K562 (cell line): ENCODE measurements at regions not wholly inside any gene's neighbourhood (a gene's known extent, or its start where the extent isn't known, plus 50 kb on each side); places are given as distances from the start of the nearest gene placed in this dataset.

Source experiments
- ATAC-seq: fragments of 200-7000 bp; cut with Tn5 transposase; 3 replicates; pipeline ENCODE4 v1.9.1; 2020; ENCODE audit warnings: moderate library complexity
- BruUV-seq: library from RNA; stranded (reverse); fragments of 400-500 nt; replicated peaks from 2 replicates; lab custom pipeline; 2021; lab: Mats Ljungman, UMichigan
- CTCF ChIA-PET: fragments of 300-600 bp; formaldehyde crosslinking; extraction: SDS; loops from one replicate; lab custom pipeline; 2021; ENCODE audit warnings: low intra/inter-chr PET ratio; lab: Yijun Ruan, JAX
- POLR2A ChIA-PET: fragments of 300-600, 350-650 bp; sonication (Branson Sonifier 250); formaldehyde crosslinking; extraction: SDS; loops from one replicate; lab custom pipeline; 2021; ENCODE audit warnings: antibody characterized with exemption, inconsistent platforms; lab: Yijun Ruan, JAX
- DNase-seq, 4 experiments: peaks; one replicate each; pipeline versions ENCODE4 v3.0.0 to v3.0.0-alpha.2; 2011 to 2018; ENCODE audit warnings: low spot score in 3 of 4, mixed read lengths in 3 of 4; ENCODE audit errors: extremely low read depth in 1 of 4
- FAIRE-seq: peaks from 2 replicates; lab custom pipeline; 2011; peaks lifted over from hg19 to GRCh38; lab: Jason Lieb, UNC
- H2AFZ ChIP-seq: 2 replicates; pipeline ENCODE4 v1.6.0; 2011; ENCODE audit warnings: low read depth, low read length, control low read depth, inconsistent platforms
- H3K27ac ChIP-seq: fragments of 200-600 bp; 3 replicates; pipeline ENCODE4 v1.8.0; 2011; ENCODE audit warnings: low read depth, mild to moderate bottlenecking, control low read depth, inconsistent platforms, low read length, moderate library complexity, mixed read lengths; ENCODE audit errors: extremely low read depth
- H3K27me3 ChIP-seq, 2 experiments: fragments of 300-600 bp in 1 of 2; 2 replicates in 1 of 2; 3 replicates in 1 of 2; pipeline versions ENCODE4 v1.6.0 to v1.8.0; 2011; ENCODE audit warnings: inconsistent platforms in 2 of 2, low read length in 2 of 2, mild to moderate bottlenecking in 1 of 2, mixed read lengths in 1 of 2, moderate library complexity in 1 of 2; ENCODE audit not compliant: control insufficient read depth in 2 of 2, insufficient read depth in 2 of 2
- H3K36me3 ChIP-seq: fragments of 300-600 bp; 3 replicates; pipeline ENCODE4 v1.8.0; 2011; ENCODE audit warnings: mild to moderate bottlenecking, low read length, inconsistent platforms; ENCODE audit not compliant: control insufficient read depth, insufficient read depth
- H3K4me1 ChIP-seq, 2 experiments: fragments of 200-600 bp in 1 of 2; replicated peaks in 1 of 2; 2 replicates in 1 of 2; 3 replicates in 1 of 2; pipeline versions ENCODE4 v1.5.1 to v1.8.0; 2011; ENCODE audit warnings: inconsistent platforms in 2 of 2, low read length in 2 of 2, mild to moderate bottlenecking in 1 of 2, mixed read lengths in 1 of 2, moderate library complexity in 1 of 2; ENCODE audit not compliant: control insufficient read depth in 2 of 2, insufficient read depth in 2 of 2
- H3K4me2 ChIP-seq: 2 replicates; pipeline ENCODE4 v1.6.1; 2011; ENCODE audit warnings: low read length, control low read depth, inconsistent platforms, mixed read lengths; ENCODE audit not compliant: insufficient read depth
- H3K4me3 ChIP-seq: fragments of 200-600 bp; sonication (generic), shearing (Covaris generic); 2 replicates; pipeline ENCODE4 v1.5.1; 2016; ENCODE audit warnings: control low read depth, inconsistent platforms
- H3K79me2 ChIP-seq: fragments of 200-600 bp; 3 replicates; pipeline ENCODE4 v1.8.0; 2011; ENCODE audit warnings: low read length, inconsistent platforms; ENCODE audit not compliant: control insufficient read depth, insufficient read depth
- H3K9ac ChIP-seq, 2 experiments: 2 replicates each; pipeline versions ENCODE4 v1.6.0 to v1.6.1; 2011; ENCODE audit warnings: low read depth in 2 of 2, low read length in 2 of 2, control low read depth in 1 of 2, inconsistent platforms in 1 of 2, mild to moderate bottlenecking in 1 of 2, mixed read lengths in 1 of 2; ENCODE audit not compliant: insufficient read depth in 1 of 2
- H3K9me1 ChIP-seq: one replicate; pipeline ENCODE4 v1.6.0; 2011; ENCODE audit warnings: inconsistent platforms, mild to moderate bottlenecking, low read length, moderate library complexity; ENCODE audit not compliant: control insufficient read depth, insufficient read depth
- H3K9me3 ChIP-seq: replicated peaks from 2 replicates; pipeline ENCODE4 v1.5.1; 2011; ENCODE audit warnings: low read depth, low read length, inconsistent platforms; ENCODE audit not compliant: control insufficient read depth, insufficient read depth
- H4K20me1 ChIP-seq: replicated peaks from 2 replicates; pipeline ENCODE4 v1.6.1; 2011; ENCODE audit warnings: low read length, inconsistent platforms, mixed read lengths; ENCODE audit not compliant: control insufficient read depth, insufficient read depth
- CBFA2T3 ChIP-seq: fragments of 450-650 bp; IDR thresholded peaks from 2 replicates; pipeline ENCODE4 v1.6.1; 2017
- CREM ChIP-seq: IDR thresholded peaks from 2 replicates; pipeline ENCODE4 v1.6.1; 2014; ENCODE audit warnings: antibody characterized with exemption, low read depth
- DNMT1 ChIP-seq: fragments of 450-650 bp; IDR thresholded peaks from 2 replicates; pipeline ENCODE4 v1.6.1; 2016; ENCODE audit warnings: antibody characterized with exemption, mild to moderate bottlenecking
- FOXM1 ChIP-seq, 2 experiments: fragments of 450-650 bp in 1 of 2; sonication (generic) in 1 of 2; formaldehyde crosslinking in 1 of 2; IDR thresholded peaks; 2 replicates each; pipeline versions ENCODE4 v1.6.1 to v1.9.0; 2017 to 2022; ENCODE audit warnings: low read depth in 2 of 2, mild to moderate bottlenecking in 2 of 2, missing genetic modification reagents in 1 of 2, moderate library complexity in 1 of 2
- GTF2E2 ChIP-seq: fragments of 200-800 bp; sonication (Bioruptor generic); IDR thresholded peaks from 2 replicates; pipeline ENCODE4 v1.6.1; 2016; ENCODE audit warnings: missing genetic modification characterization, missing compliant biosample characterization
- HNRNPUL1 ChIP-seq: fragments of 200-400 bp; formaldehyde crosslinking; IDR thresholded peaks from 2 replicates; pipeline ENCODE4 v1.6.1; 2017; ENCODE audit warnings: low read length
- NR2F6 ChIP-seq: fragments of 450-650 bp; formaldehyde crosslinking; IDR thresholded peaks from 2 replicates; pipeline ENCODE4 v1.4.0; 2020; ENCODE audit warnings: mild to moderate bottlenecking
- RFX7 ChIP-seq: fragments of 250-450 bp; sonication (Bioruptor Pico); IDR thresholded peaks from 2 replicates; pipeline ENCODE4 v1.5.1; 2021; ENCODE audit warnings: mild to moderate bottlenecking
- SMARCC2 ChIP-seq: fragments of 450-650 bp; IDR thresholded peaks from 2 replicates; pipeline ENCODE4 v1.6.1; 2017; ENCODE audit warnings: antibody characterized with exemption, moderate library complexity, mild to moderate bottlenecking, low read depth
- TRIM24 ChIP-seq, 2 experiments: fragments of 450-650 bp; IDR thresholded peaks; 2 replicates each; pipeline ENCODE4 v1.6.1; 2016
- ZNF143 ChIP-seq: sonication (generic); formaldehyde crosslinking; IDR thresholded peaks from 2 replicates; pipeline ENCODE4 v1.9.0; 2022; ENCODE audit warnings: mild to moderate bottlenecking, missing genetic modification reagents
- ZNF217 ChIP-seq: sonication (generic); formaldehyde crosslinking; IDR thresholded peaks from 2 replicates; pipeline ENCODE4 v1.8.0; 2022; ENCODE audit warnings: mild to moderate bottlenecking, missing genetic modification reagents
- ZNF282 ChIP-seq: sonication (generic); formaldehyde crosslinking; IDR thresholded peaks from 2 replicates; pipeline ENCODE4 v1.8.1; 2023; ENCODE audit warnings: missing genetic modification reagents
- WGBS: fragments of 100-300 bp; shearing (Covaris generic); methylation state at CpG from one replicate; pipeline ENCODE4 v1.1.6; 2016; ENCODE audit warnings: low coverage, mixed read lengths; ENCODE audit not compliant: insufficient coverage; ENCODE audit errors: missing lambda C conversion rate; 5-methylcytosine and 5-hydroxymethylcytosine counted together
- in situ Hi-C: fragments of 300-500 bp; cut with MboI; formaldehyde crosslinking; loops from 4 replicates; pipeline ENCODE4 v1.15.0; 2018; ENCODE audit warnings: inconsistent platforms, mixed read lengths
- intact Hi-C: fragments of 100-400 bp; cut with micrococcal nuclease; formaldehyde crosslinking; loops from 2 replicates; pipeline ENCODE4 v1.14.2; 2022
- TF ChIP-seq, protein P1 (sequence below): fragments of 200-800 bp; sonication (Bioruptor generic); IDR thresholded peaks from 2 replicates; pipeline ENCODE4 v1.6.1; 2017; ENCODE audit warnings: missing genetic modification characterization, missing compliant biosample characterization
- TF ChIP-seq, protein P2 (sequence below): sonication (generic); formaldehyde crosslinking; IDR thresholded peaks from 2 replicates; pipeline ENCODE4 v1.8.0; 2023; ENCODE audit warnings: mild to moderate bottlenecking, missing genetic modification reagents

- intact Hi-C loops = no loop called here
- POLR2A ChIA-PET = no interaction called here
Observed at GRCh38 chr9:79273311-79273710, 298.5 kb upstream of the TLE4 start.

More at GRCh38 chr9:79273311-79273710, 298.5 kb upstream of the TLE4 start:
- ATAC-seq (no peak), DNase-seq (no peak), FAIRE-seq (no peak)
- CTCF ChIA-PET = no interaction called here
- in situ Hi-C loops = no loop called here
- Histone ChIP-seq H3K4me2 (no peak overlapping the region), H4K20me1 (no peaks in the 10 kb centered on the region), H3K79me2 (no peaks in the 10 kb centered on the region), H3K9me3 (no peaks in the 10 kb centered on the region), H3K4me1 (no peaks in the 10 kb centered on the region), H3K27me3 (no peaks in the 10 kb centered on the region), H2AFZ (no peak overlapping the region), H3K9me1 (no peaks in the 10 kb centered on the region), H3K9ac (no peak overlapping the region), H3K27ac (no peak overlapping the region), H3K4me3 (no peak overlapping the region), H3K36me3 (no peaks in the 10 kb centered on the region)
- 0% methylated on average over 3 of the region's 3 CpGs for WGBS
- TF ChIP-seq, protein P1, sequence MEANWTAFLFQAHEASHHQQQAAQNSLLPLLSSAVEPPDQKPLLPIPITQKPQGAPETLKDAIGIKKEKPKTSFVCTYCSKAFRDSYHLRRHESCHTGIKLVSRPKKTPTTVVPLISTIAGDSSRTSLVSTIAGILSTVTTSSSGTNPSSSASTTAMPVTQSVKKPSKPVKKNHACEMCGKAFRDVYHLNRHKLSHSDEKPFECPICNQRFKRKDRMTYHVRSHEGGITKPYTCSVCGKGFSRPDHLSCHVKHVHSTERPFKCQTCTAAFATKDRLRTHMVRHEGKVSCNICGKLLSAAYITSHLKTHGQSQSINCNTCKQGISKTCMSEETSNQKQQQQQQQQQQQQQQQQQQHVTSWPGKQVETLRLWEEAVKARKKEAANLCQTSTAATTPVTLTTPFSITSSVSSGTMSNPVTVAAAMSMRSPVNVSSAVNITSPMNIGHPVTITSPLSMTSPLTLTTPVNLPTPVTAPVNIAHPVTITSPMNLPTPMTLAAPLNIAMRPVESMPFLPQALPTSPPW (CRISPR knock-in tag) = no peak
- no peak for TF ChIP-seq ZNF217 (CRISPR knock-in tag)
- TF ChIP-seq TRIM24 (IDR thresholded peaks at IDR 0.05) = no peak
- no peak for TF ChIP-seq RFX7 (CRISPR knock-in tag)
- no peak for TF ChIP-seq ZNF143 (CRISPR knock-in tag)
- no peak for TF ChIP-seq FOXM1 (IDR thresholded peaks at IDR 0.05; ENCODE audit: low read depth)
- no peak for TF ChIP-seq FOXM1 (CRISPR knock-in tag; IDR thresholded peaks at IDR 0.05; ENCODE audit: low read depth)
- TF ChIP-seq SMARCC2 = no peak
- no peak for TF ChIP-seq NR2F6 (CRISPR knock-in tag)
- no peak for TF ChIP-seq CBFA2T3
- TF ChIP-seq GTF2E2 (tag) = no peak
- TF ChIP-seq DNMT1 = no peak
- TF ChIP-seq CREM = no peak
- TF ChIP-seq, protein P2, sequence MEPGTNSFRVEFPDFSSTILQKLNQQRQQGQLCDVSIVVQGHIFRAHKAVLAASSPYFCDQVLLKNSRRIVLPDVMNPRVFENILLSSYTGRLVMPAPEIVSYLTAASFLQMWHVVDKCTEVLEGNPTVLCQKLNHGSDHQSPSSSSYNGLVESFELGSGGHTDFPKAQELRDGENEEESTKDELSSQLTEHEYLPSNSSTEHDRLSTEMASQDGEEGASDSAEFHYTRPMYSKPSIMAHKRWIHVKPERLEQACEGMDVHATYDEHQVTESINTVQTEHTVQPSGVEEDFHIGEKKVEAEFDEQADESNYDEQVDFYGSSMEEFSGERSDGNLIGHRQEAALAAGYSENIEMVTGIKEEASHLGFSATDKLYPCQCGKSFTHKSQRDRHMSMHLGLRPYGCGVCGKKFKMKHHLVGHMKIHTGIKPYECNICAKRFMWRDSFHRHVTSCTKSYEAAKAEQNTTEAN (CRISPR knock-in tag) = no peak
- no peak for TF ChIP-seq ZNF282
- TF ChIP-seq HNRNPUL1 = no peak
- BruUV-seq = no TSS peak
